Loucy (cell line): ENCODE measurements at regions not wholly inside any gene's neighbourhood (a gene's known extent, or its start where the extent isn't known, plus 50 kb on each side); places are given as distances from the start of the nearest gene placed in this dataset.

Source experiments
- H2AFZ ChIP-seq: fragments of 200-600 bp; sonication (generic); 2 replicates; pipeline ENCODE4 v1.6.0; 2016; ENCODE audit warnings: antibody characterized with exemption, mild to moderate bottlenecking, low read length, moderate library complexity
- H3F3A ChIP-seq: fragments of 200-600 bp; 2 replicates; pipeline ENCODE4 v1.6.0; 2016; ENCODE audit warnings: antibody characterized with exemption, low read depth, mild to moderate bottlenecking
- H3K27me3 ChIP-seq: fragments of 200-600 bp; sonication (generic); 2 replicates; pipeline ENCODE4 v1.6.1; 2014; ENCODE audit warnings: low read length, mild to moderate bottlenecking; ENCODE audit not compliant: insufficient read depth, poor library complexity, severe bottlenecking
- H3K36me3 ChIP-seq: fragments of 200-600 bp; sonication (generic); 2 replicates; pipeline ENCODE4 v1.6.1; 2016; ENCODE audit warnings: low read length; ENCODE audit not compliant: insufficient read depth
- H3K4me1 ChIP-seq: fragments of 200-600 bp; sonication (generic); 2 replicates; pipeline ENCODE4 v1.5.1; 2014; ENCODE audit warnings: low read length, mild to moderate bottlenecking; ENCODE audit not compliant: insufficient read depth, poor library complexity, severe bottlenecking
- H3K4me2 ChIP-seq: fragments of 200-600 bp; sonication (generic); 2 replicates; pipeline ENCODE4 v1.6.0; 2014; ENCODE audit warnings: antibody characterized with exemption, low read length, low read depth, mild to moderate bottlenecking; ENCODE audit not compliant: poor library complexity, severe bottlenecking
- H3K4me3 ChIP-seq: fragments of 200-600 bp; sonication (generic); 2 replicates; pipeline ENCODE4 v1.5.1; 2014; ENCODE audit warnings: low read length, mild to moderate bottlenecking, mixed read lengths; ENCODE audit not compliant: poor library complexity, severe bottlenecking
- H3K79me2 ChIP-seq: fragments of 200-600 bp; sonication (generic); 2 replicates; pipeline ENCODE4 v1.6.1; 2014; ENCODE audit warnings: low read length; ENCODE audit not compliant: insufficient read depth
- H3K9ac ChIP-seq: fragments of 200-600 bp; sonication (generic); 2 replicates; pipeline ENCODE4 v1.6.0; 2014; ENCODE audit warnings: mild to moderate bottlenecking, low read depth, low read length, moderate library complexity; ENCODE audit not compliant: poor library complexity, severe bottlenecking
- H3K9me2 ChIP-seq: fragments of 200-600 bp; sonication (generic); replicated peaks from 2 replicates; pipeline ENCODE4 v1.6.1; 2016; ENCODE audit warnings: low read depth, low read length, mixed read lengths
- H3K9me3 ChIP-seq: fragments of 200-600 bp; sonication (generic); 2 replicates; pipeline ENCODE4 v1.6.1; 2014; ENCODE audit warnings: mild to moderate bottlenecking, antibody characterized with exemption, low read length, low read depth; ENCODE audit not compliant: insufficient read depth
- H4K20me1 ChIP-seq: fragments of 200-600 bp; sonication (generic); 2 replicates; pipeline ENCODE4 v1.6.0; 2014; ENCODE audit warnings: antibody characterized with exemption, low read length, mild to moderate bottlenecking; ENCODE audit not compliant: insufficient read depth, poor library complexity, severe bottlenecking
- EZH2phosphoT487 ChIP-seq: fragments of 200-600 bp; IDR thresholded peaks from 2 replicates; pipeline ENCODE4 v1.6.1; 2018; ENCODE audit warnings: antibody characterized with exemption, mild to moderate bottlenecking, moderate library complexity, borderline replicate concordance
- TF ChIP-seq, protein P1 (sequence below): fragments of 200-600 bp; sonication (generic); conservative IDR thresholded peaks from 2 replicates; pipeline ENCODE4 v1.5.1; 2014; ENCODE audit warnings: mild to moderate bottlenecking, antibody characterized with exemption, low read length

DNA sequence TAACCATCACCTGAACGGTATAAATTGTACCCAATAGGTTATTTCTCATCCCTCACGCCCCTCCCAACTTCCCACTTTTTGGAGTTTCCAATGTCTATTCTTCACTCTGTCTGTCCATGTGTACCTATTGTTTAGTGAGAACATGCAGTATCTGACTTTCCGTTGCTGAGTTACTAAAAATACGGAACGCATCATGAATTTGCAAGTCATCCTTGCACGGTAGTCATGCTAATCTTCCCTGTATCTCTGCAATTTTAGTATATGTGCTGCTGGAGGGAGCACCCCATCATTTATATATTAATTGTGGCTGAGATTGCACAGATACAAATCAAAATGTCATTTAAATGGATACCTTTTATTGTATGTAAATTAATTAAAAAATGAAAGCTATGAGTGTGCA lies 75.7 kb upstream of the SFMBT2 start:
- Histone ChIP-seq H3K4me1 (peaks cover 20% of the 10 kb centered on the region), H3K79me2 (no peaks in the 10 kb centered on the region), H2AFZ (no peak overlapping the region), H3F3A (no peaks in the 10 kb centered on the region), H4K20me1 (no peaks in the 10 kb centered on the region), H3K4me2 (no peak overlapping the region), H3K9me3 (no peaks in the 10 kb centered on the region), H3K4me3 (no peak overlapping the region), H3K27me3 (no peaks in the 10 kb centered on the region), H3K9me2 (no peaks in the 10 kb centered on the region), H3K9ac (no peak overlapping the region), H3K36me3 (no peaks in the 10 kb centered on the region)
- TF ChIP-seq EZH2phosphoT487 = no peak
- TF ChIP-seq, protein P1, sequence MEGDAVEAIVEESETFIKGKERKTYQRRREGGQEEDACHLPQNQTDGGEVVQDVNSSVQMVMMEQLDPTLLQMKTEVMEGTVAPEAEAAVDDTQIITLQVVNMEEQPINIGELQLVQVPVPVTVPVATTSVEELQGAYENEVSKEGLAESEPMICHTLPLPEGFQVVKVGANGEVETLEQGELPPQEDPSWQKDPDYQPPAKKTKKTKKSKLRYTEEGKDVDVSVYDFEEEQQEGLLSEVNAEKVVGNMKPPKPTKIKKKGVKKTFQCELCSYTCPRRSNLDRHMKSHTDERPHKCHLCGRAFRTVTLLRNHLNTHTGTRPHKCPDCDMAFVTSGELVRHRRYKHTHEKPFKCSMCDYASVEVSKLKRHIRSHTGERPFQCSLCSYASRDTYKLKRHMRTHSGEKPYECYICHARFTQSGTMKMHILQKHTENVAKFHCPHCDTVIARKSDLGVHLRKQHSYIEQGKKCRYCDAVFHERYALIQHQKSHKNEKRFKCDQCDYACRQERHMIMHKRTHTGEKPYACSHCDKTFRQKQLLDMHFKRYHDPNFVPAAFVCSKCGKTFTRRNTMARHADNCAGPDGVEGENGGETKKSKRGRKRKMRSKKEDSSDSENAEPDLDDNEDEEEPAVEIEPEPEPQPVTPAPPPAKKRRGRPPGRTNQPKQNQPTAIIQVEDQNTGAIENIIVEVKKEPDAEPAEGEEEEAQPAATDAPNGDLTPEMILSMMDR = no peak

DNA sequence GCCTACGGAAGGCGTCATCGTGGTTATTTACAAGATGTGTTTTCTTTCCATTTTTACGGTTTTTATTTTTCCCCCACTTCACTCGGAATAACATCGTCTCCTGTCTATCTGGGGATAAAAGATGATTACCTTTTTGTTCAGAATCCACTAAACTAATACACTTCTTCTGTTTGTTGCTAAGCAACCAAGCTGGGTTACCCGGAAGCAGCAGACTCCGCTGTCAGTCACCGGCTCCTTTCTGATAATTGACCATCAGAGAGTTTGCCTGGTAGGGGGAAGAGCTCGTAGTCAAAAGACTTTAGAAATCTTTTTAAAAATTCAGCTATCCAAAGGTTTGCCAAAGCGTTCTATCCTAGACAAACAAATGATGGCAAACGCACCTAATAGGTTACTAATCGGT lies 75.0 kb upstream of the SFMBT2 start:
- Histone ChIP-seq H3K9ac (no peak overlapping the region), H3K4me2 (no peak overlapping the region), H3K9me3 (no peaks in the 10 kb centered on the region), H3K9me2 (no peaks in the 10 kb centered on the region), H3K36me3 (no peaks in the 10 kb centered on the region), H3K79me2 (no peaks in the 10 kb centered on the region), H3K4me3 (no peak overlapping the region), H3F3A (no peaks in the 10 kb centered on the region), H2AFZ (no peak overlapping the region), H4K20me1 (no peaks in the 10 kb centered on the region), H3K27me3 (no peaks in the 10 kb centered on the region), H3K4me1 (peaks cover 26% of the 10 kb centered on the region)
- no peak for TF ChIP-seq EZH2phosphoT487
- TF ChIP-seq, protein P1 = no peak

DNA sequence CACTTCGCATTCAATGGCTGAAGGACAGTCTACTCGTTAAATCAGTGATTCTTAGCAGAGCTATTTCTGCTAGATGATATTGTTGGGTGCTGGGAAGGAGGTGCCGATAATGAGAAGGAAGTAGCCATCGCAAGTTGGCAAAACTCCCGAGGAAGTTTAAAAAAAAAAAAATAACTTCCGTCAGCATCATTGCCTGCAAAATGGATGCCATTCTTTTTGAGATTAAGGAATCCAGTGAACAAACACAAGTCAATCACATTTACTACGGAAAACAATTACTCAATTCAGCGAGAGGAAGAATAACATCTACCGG lies 74.4 kb upstream of the SFMBT2 start:
- no peak overlapping the region for H3K4me3 ChIP-seq
- no peaks in the 10 kb centered on the region for H3F3A ChIP-seq
- no peaks in the 10 kb centered on the region for H3K79me2 ChIP-seq
- no peaks in the 10 kb centered on the region for H3K27me3 ChIP-seq
- H2AFZ ChIP-seq = peak overlapping the region; percentile 77
- H3K4me1 ChIP-seq = peaks cover 26% of the 10 kb centered on the region
- H4K20me1 ChIP-seq = no peaks in the 10 kb centered on the region
- H3K4me2 ChIP-seq = peak overlapping the region; percentile 70
- no peak for TF ChIP-seq EZH2phosphoT487
- no peaks in the 10 kb centered on the region for H3K9me2 ChIP-seq
- H3K9ac ChIP-seq = no peak overlapping the region
- H3K9me3 ChIP-seq = no peaks in the 10 kb centered on the region
- no peaks in the 10 kb centered on the region for H3K36me3 ChIP-seq

DNA sequence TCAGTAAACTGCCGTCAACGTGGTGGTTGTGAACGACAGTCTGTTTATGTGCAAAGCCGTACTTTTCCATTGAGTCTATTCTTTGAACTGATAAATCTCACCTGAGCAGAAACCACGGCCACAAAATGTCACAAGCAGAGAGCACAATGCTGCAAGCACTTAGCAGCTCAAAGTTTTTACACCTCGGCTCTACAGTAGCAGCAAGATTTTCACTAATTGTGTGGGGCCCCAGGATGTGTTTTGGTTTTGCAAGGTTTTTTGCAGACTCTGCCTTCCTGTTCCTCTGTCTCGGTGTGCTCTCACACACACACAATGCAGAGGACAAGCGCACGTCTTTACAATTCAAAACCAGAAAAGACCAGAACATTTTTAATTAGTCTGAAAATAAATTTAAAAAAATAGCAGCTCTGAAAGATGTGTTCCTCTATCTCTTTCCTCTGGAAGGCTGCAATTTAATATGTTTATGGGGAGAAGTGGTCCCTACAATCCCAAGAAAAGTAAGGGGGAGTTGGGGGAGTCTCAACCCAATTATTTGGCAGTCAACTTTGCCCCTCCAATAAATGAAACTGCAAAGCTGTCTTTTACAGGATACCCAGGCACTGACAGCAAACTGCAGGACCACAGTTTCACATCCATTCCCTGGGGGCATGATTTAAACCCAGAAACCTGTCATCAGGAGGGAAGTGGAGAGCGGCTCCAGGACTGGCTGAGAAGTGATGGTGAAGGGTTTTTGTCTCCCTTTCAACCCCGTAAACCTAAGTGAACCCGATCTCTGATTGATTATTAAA lies 73.8 kb upstream of the SFMBT2 start:
- Histone ChIP-seq H3K4me1 (peaks cover 26% of the 10 kb centered on the region), H3K27me3 (no peaks in the 10 kb centered on the region), H3K9me3 (no peaks in the 10 kb centered on the region), H2AFZ (peak overlapping the region; percentile 77), H3K9me2 (no peaks in the 10 kb centered on the region), H3F3A (no peaks in the 10 kb centered on the region), H3K36me3 (no peaks in the 10 kb centered on the region), H3K9ac (peak overlapping the region; percentile 32), H3K4me3 (peak overlapping the region; percentile 58), H3K4me2 (peak overlapping the region; percentile 70), H4K20me1 (no peaks in the 10 kb centered on the region), H3K79me2 (no peaks in the 10 kb centered on the region)
- TF ChIP-seq, protein P1 = no peak
- no peak for TF ChIP-seq EZH2phosphoT487
